NCI-H69 (cell line): ENCODE measurements at regions not wholly inside any gene's neighbourhood (a gene's known extent, or its start where the extent isn't known, plus 50 kb on each side); places are given as distances from the start of the nearest gene placed in this dataset.
"Not testable (repeated sequence)": the region's sequence is repeated elsewhere in the genome, so short reads cannot be mapped to it uniquely, and the experiment has no call there.

Experiments used
- DNase-seq: peaks from one replicate; lab custom pipeline; 2025; lab: John Stamatoyannopoulos, UW

GRCh38 chr16:66245868-66246267 is 120.6 kb upstream of the CDH5 start:
- no peak for DNase-seq

GRCh38 chr16:66245072-66245471 is 121.4 kb upstream of the CDH5 start:
- no peak for DNase-seq

- no peak for DNase-seq
Measured at GRCh38 chr16:66242672-66243071, 123.8 kb upstream of the CDH5 start.

- DNase-seq, result not testable (repeated sequence)
Measured at GRCh38 chr16:66242206-66242605, 124.3 kb upstream of the CDH5 start.

- DNase-seq, result no peak
Measured at GRCh38 chr16:66240631-66241395, 125.7 kb upstream of the CDH5 start.

GRCh38 chr16:66240088-66240487 is 126.4 kb upstream of the CDH5 start:
- no peak for DNase-seq

GRCh38 chr16:66238696-66239095 is 127.8 kb upstream of the CDH5 start:
- DNase-seq, result no peak

- no peak for DNase-seq
Measured at GRCh38 chr16:66236301-66236700, 130.2 kb upstream of the CDH5 start.

GRCh38 chr16:66231452-66232160 is 134.9 kb upstream of the CDH5 start:
- no peak for DNase-seq

GRCh38 chr16:66229651-66230050 is 136.8 kb upstream of the CDH5 start:
- no peak for DNase-seq

- DNase-seq, result no peak
Measured at GRCh38 chr16:66228792-66229191, 137.7 kb upstream of the CDH5 start.

- no peak for DNase-seq
Measured at GRCh38 chr16:66227766-66228530, 138.5 kb upstream of the CDH5 start.

- DNase-seq, result no peak
Measured at GRCh38 chr16:66226762-66227161, 139.7 kb upstream of the CDH5 start.

- no peak for DNase-seq
Measured at GRCh38 chr16:66225696-66226095, 140.8 kb upstream of the CDH5 start.

GRCh38 chr16:66224626-66225025 is 141.9 kb upstream of the CDH5 start:
- DNase-seq, result no peak

GRCh38 chr16:66224186-66224585 is 142.3 kb upstream of the CDH5 start:
- no peak for DNase-seq

- DNase-seq, result no peak
Measured at GRCh38 chr16:66223176-66223780, 143.2 kb upstream of the CDH5 start.

GRCh38 chr16:66222756-66223155 is 143.7 kb upstream of the CDH5 start:
- no peak for DNase-seq

- DNase-seq, result no peak
Measured at GRCh38 chr16:66220702-66221101, 145.8 kb upstream of the CDH5 start.

GRCh38 chr16:66219491-66219890 is 147.0 kb upstream of the CDH5 start:
- no peak for DNase-seq

GRCh38 chr16:66212428-66212827 is 154.1 kb upstream of the CDH5 start:
- DNase-seq, result no peak

GRCh38 chr16:66211651-66212050 is 154.8 kb upstream of the CDH5 start:
- no peak for DNase-seq
